ENCODE measurements at regions not wholly inside any gene's neighbourhood (a gene's known extent, or its start where the extent isn't known, plus 50 kb on each side); places are given as distances from the start of the nearest gene placed in this dataset.
"Not testable (repeated sequence)": the region's sequence is repeated elsewhere in the genome, so short reads cannot be mapped to it uniquely, and the experiment has no call there.

DNA sequence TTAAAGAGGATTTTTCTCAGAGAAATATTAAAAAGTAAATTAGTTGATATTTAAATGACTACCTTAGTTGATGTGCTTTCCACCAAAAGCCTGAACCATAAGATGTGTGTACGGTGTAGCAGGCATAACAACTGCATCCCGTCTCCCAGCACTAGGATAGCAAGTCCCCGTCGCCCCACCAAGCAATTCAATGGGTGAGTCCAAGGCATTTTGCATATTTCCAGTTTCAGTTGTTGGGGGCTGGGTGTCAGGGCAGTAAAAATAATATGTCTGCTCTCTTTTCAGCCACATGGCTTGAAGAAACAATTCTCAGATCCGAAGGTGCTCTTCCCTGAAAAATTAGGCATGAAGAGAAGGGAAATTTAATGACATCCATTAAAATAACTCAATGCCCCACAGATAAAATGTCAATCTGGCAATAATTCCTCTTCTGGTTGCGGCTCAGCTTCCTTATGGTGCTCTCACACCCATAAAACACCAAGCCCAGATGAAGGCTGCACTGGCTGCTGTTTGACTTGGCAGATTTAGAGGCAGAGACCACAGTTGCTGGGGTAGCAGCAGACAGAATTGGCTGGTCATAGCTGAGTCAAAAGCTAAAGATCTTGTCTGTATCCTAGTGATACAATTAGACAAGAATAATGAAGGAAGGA lies 124.4 kb upstream of the ADCY2 start:
- H3K27ac ChIP-seq = no peak overlapping the region
- no peak for TF ChIP-seq POLR2A (IDR thresholded peaks at IDR 0.05)
- TF ChIP-seq, protein P1, sequence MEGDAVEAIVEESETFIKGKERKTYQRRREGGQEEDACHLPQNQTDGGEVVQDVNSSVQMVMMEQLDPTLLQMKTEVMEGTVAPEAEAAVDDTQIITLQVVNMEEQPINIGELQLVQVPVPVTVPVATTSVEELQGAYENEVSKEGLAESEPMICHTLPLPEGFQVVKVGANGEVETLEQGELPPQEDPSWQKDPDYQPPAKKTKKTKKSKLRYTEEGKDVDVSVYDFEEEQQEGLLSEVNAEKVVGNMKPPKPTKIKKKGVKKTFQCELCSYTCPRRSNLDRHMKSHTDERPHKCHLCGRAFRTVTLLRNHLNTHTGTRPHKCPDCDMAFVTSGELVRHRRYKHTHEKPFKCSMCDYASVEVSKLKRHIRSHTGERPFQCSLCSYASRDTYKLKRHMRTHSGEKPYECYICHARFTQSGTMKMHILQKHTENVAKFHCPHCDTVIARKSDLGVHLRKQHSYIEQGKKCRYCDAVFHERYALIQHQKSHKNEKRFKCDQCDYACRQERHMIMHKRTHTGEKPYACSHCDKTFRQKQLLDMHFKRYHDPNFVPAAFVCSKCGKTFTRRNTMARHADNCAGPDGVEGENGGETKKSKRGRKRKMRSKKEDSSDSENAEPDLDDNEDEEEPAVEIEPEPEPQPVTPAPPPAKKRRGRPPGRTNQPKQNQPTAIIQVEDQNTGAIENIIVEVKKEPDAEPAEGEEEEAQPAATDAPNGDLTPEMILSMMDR (IDR thresholded peaks at IDR 0.05) = no peak
- TF ChIP-seq POLR2AphosphoS5 (IDR thresholded peaks at IDR 0.05) = no peak
- DNase-seq (ENCODE audit: low spot score) = no peak
- H3K27me3 ChIP-seq (replicated peaks; ENCODE audit: insufficient read depth) = no peaks in the 10 kb centered on the region
- H3K4me1 ChIP-seq (replicated peaks) = no peaks in the 10 kb centered on the region
- intact Hi-C loops (cut with DNase I) = no loop called here
- H3K9me3 ChIP-seq = no peaks in the 10 kb centered on the region
- H3K4me3 ChIP-seq = no peak overlapping the region
- H3K36me3 ChIP-seq = no peaks in the 10 kb centered on the region
- 43% methylated on average over 6 of the region's 6 CpGs for WGBS

DNA sequence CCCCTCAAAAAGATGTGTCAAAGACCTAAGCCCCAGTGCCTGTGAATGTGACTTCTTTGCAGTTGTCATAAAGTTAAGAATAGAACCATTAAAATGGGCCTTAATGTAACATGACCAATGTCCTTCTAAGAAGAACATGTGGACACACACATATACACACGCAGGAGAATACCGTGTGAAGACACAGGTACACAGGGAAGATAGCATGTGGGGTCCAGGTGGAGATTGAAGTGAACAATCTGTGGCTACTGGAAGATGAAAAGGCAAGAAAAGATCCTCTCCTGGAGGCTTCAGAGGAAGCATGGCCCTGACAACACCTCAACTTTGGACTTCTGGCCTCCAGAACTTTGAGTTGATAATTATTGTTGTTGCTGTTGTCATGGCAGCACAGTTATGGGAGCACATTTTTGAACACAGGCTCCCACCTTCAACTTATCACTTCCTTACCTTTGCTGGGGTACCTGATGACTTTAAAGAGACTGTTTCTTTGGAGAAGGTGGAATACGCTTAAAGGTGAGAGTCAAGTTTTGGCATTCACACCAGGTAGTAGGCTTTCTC lies 123.5 kb upstream of the ADCY2 start:
- WGBS = 95% methylated on average over 3 of the region's 3 CpGs
- Histone ChIP-seq H3K4me1 (replicated peaks) (no peaks in the 10 kb centered on the region), H3K4me3 (no peak overlapping the region), H3K27ac (no peak overlapping the region), H3K9me3 (no peaks in the 10 kb centered on the region), H3K27me3 (replicated peaks; ENCODE audit: insufficient read depth) (no peaks in the 10 kb centered on the region), H3K36me3 (no peaks in the 10 kb centered on the region)
- DNase-seq (ENCODE audit: low spot score) = no peak
- intact Hi-C loops (cut with DNase I) = no loop called here
- TF ChIP-seq POLR2A (IDR thresholded peaks at IDR 0.05) (no peak), POLR2AphosphoS5 (IDR thresholded peaks at IDR 0.05) (no peak)
- TF ChIP-seq, protein P1 (IDR thresholded peaks at IDR 0.05) = no peak

DNA sequence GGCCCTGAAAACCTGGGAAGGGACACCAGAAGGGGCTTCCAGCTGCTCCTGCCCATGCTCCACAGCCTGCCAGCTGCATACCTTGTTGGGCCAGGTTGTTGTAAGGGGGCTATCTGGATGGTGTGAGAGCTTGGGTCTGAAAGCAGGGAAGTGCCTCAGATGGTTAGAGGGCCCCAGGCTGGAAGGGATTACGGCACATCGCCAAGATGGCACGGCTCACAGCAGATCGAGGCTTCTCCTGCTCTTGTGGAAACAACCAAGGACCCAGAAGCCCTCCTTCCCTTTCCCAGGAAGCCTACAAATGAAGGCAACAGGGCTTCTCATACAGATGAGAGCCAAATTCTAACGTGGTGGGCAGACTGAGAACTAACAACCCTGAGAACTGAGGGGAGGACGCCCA lies 121.7 kb upstream of the ADCY2 start:
- 92% methylated on average over 6 of the region's 6 CpGs for WGBS
- no peak overlapping the region for H3K4me3 ChIP-seq
- intact Hi-C loops (cut with DNase I) = no loop called here

DNA sequence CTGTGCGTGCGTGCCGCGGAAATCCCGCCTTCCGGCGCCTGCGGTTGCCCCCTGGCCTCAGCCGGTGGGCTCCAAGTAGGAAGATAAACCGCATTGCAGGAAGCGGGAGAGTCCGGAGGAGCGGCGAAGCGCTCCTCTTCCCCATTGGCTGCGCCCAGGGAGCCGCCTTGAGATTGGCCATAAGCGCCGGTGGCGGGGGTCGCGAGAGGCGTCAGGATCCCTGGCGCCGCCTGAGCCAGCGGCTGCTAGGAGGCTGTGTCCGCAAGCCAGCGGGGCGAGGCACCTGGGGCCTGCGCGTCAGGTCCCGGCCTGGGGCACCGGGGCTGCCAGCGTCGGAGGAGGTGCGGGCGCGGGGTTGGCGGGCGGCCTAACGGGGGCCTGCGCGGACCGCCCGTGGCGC lies 106.3 kb upstream of the ADCY2 start:
- H3K27ac ChIP-seq; DNase-seq (ENCODE audit: low spot score); intact Hi-C loops (cut with DNase I); H3K27me3 ChIP-seq (replicated peaks; ENCODE audit: insufficient read depth); H3K36me3 ChIP-seq; H3K4me1 ChIP-seq (replicated peaks); H3K4me3 ChIP-seq; H3K9me3 ChIP-seq: not testable (repeated sequence)
- WGBS = 95% methylated on average over 45 of the region's 46 CpGs

More for the DNA sequence above, 121.7 kb upstream of the ADCY2 start:
- Histone ChIP-seq H3K4me1 (replicated peaks) (no peaks in the 10 kb centered on the region), H3K9me3 (no peaks in the 10 kb centered on the region), H3K27ac (no peak overlapping the region), H3K27me3 (replicated peaks; ENCODE audit: insufficient read depth) (no peaks in the 10 kb centered on the region), H3K36me3 (no peaks in the 10 kb centered on the region)
- TF ChIP-seq POLR2A (IDR thresholded peaks at IDR 0.05) (no peak), POLR2AphosphoS5 (IDR thresholded peaks at IDR 0.05) (no peak)
- TF ChIP-seq, protein P1 (IDR thresholded peaks at IDR 0.05) = no peak
- no peak for DNase-seq (ENCODE audit: low spot score)

DNA sequence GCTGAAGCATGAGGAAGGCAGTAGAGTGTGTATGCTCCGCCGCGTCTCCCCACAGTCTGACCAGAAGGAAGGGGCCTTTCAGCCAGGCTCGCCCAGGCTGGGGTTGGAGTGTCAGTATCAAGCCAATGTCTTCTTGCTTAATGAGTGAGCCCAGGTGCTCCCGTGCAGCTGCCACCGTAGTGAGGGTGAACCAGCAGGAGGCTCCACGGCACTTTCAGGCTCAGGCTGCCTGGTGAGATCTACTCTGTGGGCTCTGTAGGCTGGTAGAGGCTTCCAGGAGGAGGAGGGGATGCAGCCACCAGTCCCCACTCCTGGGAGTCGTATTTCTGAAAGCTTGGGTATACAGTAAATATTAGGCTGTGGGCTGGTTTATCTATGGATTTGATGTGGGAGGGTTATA lies 98.1 kb upstream of the ADCY2 start:
- H3K27me3 ChIP-seq (replicated peaks; ENCODE audit: insufficient read depth); H3K9me3 ChIP-seq; intact Hi-C loops (cut with DNase I); H3K36me3 ChIP-seq; H3K4me1 ChIP-seq (replicated peaks); DNase-seq (ENCODE audit: low spot score); H3K4me3 ChIP-seq; H3K27ac ChIP-seq: not testable (repeated sequence)
- 57% methylated on average over 1 of the region's 8 CpGs for WGBS

DNA sequence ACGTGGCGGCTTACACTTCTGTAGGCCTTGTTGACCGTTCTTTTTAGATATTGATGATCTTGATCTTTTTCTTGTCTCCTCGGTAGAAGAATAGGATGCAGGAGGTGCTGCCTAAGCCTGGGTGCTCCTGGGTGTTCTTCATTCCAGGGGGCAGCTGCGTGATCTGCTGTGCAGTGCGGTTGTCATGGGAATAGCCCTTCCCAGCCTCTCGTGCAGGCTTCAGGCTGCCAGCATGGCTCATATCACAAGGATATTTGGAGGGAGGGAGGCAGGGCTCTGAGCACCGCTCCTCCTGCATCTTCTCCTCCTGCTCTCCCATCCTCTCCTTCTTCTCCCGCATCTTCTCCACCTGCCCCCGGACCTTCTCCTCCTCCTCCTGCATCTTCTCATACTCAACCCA lies 96.2 kb upstream of the ADCY2 start:
- H3K27me3 ChIP-seq (replicated peaks; ENCODE audit: insufficient read depth); H3K4me1 ChIP-seq (replicated peaks); intact Hi-C loops (cut with DNase I); H3K4me3 ChIP-seq; H3K27ac ChIP-seq; H3K9me3 ChIP-seq; DNase-seq (ENCODE audit: low spot score); H3K36me3 ChIP-seq: not testable (repeated sequence)
- 82% methylated on average over 10 of the region's 10 CpGs for WGBS

DNA sequence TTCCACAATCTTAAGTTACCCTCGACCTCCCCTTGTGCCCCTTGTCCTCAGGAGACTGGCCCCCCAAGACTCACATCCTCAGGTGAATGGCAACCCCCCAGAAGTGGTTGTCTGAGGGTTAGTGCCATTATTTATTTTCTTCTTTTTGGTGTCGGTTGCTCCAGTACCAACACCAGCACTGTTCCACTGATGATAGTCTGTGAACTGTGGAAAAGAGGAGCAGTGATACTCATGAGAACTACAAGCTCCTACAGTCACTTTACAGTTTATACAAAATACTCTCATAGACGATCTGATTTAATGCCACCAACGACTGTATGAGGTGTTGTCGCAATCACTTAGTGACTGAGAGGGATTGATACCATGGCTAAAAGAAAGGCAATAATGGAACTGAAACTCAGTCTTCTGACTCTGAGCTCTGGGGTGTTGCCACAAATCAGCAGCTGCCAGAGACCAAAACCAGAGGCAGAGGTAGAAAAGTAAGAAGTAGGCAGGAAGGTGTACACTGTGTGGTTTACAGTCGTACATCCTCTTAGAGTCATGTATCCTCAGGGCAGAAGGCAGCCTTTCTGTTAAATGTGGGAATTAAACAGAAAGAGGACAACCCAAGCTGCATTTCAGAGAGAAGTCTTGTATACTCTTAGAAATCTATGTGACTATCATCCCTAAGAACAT lies 90.8 kb upstream of the ADCY2 start:
- H3K9me3 ChIP-seq; H3K4me3 ChIP-seq; DNase-seq (ENCODE audit: low spot score); H3K4me1 ChIP-seq (replicated peaks); H3K27me3 ChIP-seq (replicated peaks; ENCODE audit: insufficient read depth); H3K36me3 ChIP-seq; intact Hi-C loops (cut with DNase I); H3K27ac ChIP-seq: not testable (repeated sequence)
- WGBS = 71% methylated on average over 5 of the region's 6 CpGs

DNA sequence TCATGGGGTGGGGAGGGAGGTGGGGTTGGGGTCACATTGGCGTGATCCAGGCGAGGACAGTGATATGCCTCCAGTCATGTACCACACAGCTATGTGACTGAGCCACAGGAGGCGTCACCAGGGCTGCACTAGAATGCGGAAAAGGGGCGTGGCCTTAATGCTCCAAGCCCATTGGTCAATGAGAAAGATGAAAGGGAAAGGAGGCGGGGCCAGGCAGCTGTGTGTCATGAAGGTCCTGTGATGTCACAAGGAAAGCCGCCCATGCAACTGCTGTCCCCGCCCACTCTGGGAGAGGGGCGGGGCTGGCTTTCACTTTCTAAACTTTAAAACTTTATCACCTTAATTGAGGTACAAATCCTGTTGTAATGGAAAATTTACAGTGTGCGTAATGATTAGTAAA lies 89.4 kb upstream of the ADCY2 start:
- not testable (repeated sequence) for H3K4me1 ChIP-seq (replicated peaks)

DNA sequence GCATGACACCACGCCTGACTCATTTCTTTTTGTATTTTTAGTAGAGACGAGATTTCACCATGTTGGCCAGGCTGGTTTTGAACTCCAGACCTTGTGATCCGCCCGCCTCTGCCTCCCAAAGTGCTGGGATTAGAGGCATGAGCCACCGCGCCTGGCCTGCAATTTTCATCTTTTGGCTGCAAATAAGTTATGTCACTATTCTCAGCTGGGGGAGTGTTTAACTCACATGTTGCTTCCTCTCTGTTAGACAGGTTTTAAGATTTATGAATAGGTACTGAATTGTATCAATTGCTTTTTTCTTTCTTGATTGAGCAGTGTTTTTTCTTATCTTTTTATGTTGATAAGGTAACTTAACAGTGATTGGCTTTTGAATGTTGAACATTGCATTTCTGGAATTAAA lies 88.2 kb upstream of the ADCY2 start:
- H3K4me3 ChIP-seq; H3K27me3 ChIP-seq (replicated peaks; ENCODE audit: insufficient read depth); H3K4me1 ChIP-seq (replicated peaks); DNase-seq (ENCODE audit: low spot score); H3K9me3 ChIP-seq; H3K36me3 ChIP-seq; H3K27ac ChIP-seq; intact Hi-C loops (cut with DNase I): not testable (repeated sequence)
- 84% methylated on average over 6 of the region's 6 CpGs for WGBS

More for the DNA sequence above, 89.4 kb upstream of the ADCY2 start:
- H3K27me3 ChIP-seq (replicated peaks; ENCODE audit: insufficient read depth); H3K36me3 ChIP-seq; H3K9me3 ChIP-seq; H3K4me3 ChIP-seq; DNase-seq (ENCODE audit: low spot score); intact Hi-C loops (cut with DNase I); H3K27ac ChIP-seq: not testable (repeated sequence)
- 84% methylated on average over 10 of the region's 10 CpGs for WGBS

Measured in prostate gland (tissue), 2 donors.